Epidermal melanocyte (primary cell): ENCODE measurements at regions not wholly inside any gene's neighbourhood (a gene's known extent, or its start where the extent isn't known, plus 50 kb on each side); places are given as distances from the start of the nearest gene placed in this dataset.

Experiments used
- DNase-seq: peaks from one replicate; pipeline ENCODE4 v3.0.0; 2011; ENCODE audit warnings: low spot score; ENCODE audit not compliant: insufficient read length

- no peak for DNase-seq
Measured at GRCh38 chr5:38101897-38102296, 156.5 kb upstream of the EGFLAM start.

GRCh38 chr5:38099205-38100168 lies 158.9 kb upstream of the EGFLAM start:
- DNase-seq: no peak

GRCh38 chr5:38094889-38095288 lies 163.5 kb upstream of the EGFLAM start:
- DNase-seq: no peak

GRCh38 chr5:38093855-38094254 lies 164.5 kb upstream of the EGFLAM start:
- no peak for DNase-seq

- DNase-seq: no peak
Measured at GRCh38 chr5:38086777-38087176, 171.6 kb upstream of the EGFLAM start.

- DNase-seq: no peak
Measured at GRCh38 chr5:38079620-38080402, 178.5 kb upstream of the EGFLAM start.

GRCh38 chr5:38078161-38078560 lies 180.2 kb upstream of the EGFLAM start:
- no peak for DNase-seq

GRCh38 chr5:38077652-38078051 lies 180.7 kb upstream of the EGFLAM start:
- no peak for DNase-seq

GRCh38 chr5:38071831-38072694 lies 186.3 kb upstream of the EGFLAM start:
- DNase-seq: no peak

GRCh38 chr5:38070304-38070950 lies 187.9 kb upstream of the EGFLAM start:
- DNase-seq: no peak

GRCh38 chr5:38069360-38069759 lies 189.0 kb upstream of the EGFLAM start:
- DNase-seq: no peak

- DNase-seq: no peak
Measured at GRCh38 chr5:38060354-38060753, 198.0 kb upstream of the EGFLAM start.

- no peak for DNase-seq
Measured at GRCh38 chr5:38059876-38060275, 198.5 kb upstream of the EGFLAM start.

- DNase-seq: no peak
Measured at GRCh38 chr5:38051711-38052511, 206.4 kb upstream of the EGFLAM start.

- DNase-seq: no peak
Measured at GRCh38 chr5:38048400-38048799, 208.6 kb upstream of the GDNF start.

- no peak for DNase-seq
Measured at GRCh38 chr5:38046103-38046502, 206.3 kb upstream of the GDNF start.

GRCh38 chr5:38045446-38045845 lies 205.6 kb upstream of the GDNF start:
- DNase-seq: no peak

- no peak for DNase-seq
Measured at GRCh38 chr5:38039826-38040225, 200.0 kb upstream of the GDNF start.

GRCh38 chr5:38039091-38039490 lies 199.2 kb upstream of the GDNF start:
- no peak for DNase-seq

GRCh38 chr5:38036765-38037164 lies 196.9 kb upstream of the GDNF start:
- DNase-seq: no peak
